KMS-11 (cell line): ENCODE measurements at regions not wholly inside any gene's neighbourhood (a gene's known extent, or its start where the extent isn't known, plus 50 kb on each side); places are given as distances from the start of the nearest gene placed in this dataset.

Source experiments
- H2AFZ ChIP-seq: fragments of 200-600 bp; sonication (generic); 2 replicates; pipeline ENCODE4 v1.6.1; 2016; ENCODE audit warnings: antibody characterized with exemption, mixed run types, low read depth
- H3K27ac ChIP-seq: fragments of 200-600 bp; sonication (generic); 2 replicates; pipeline ENCODE4 v1.6.1; 2016; ENCODE audit warnings: mild to moderate bottlenecking, mixed run types
- H3K27me3 ChIP-seq: fragments of 200-600 bp; sonication (generic); 2 replicates; pipeline ENCODE4 v1.6.1; 2017; ENCODE audit warnings: mild to moderate bottlenecking, low read depth, mixed run types, moderate library complexity; ENCODE audit not compliant: insufficient read depth
- H3K36me3 ChIP-seq: fragments of 200-600 bp; sonication (generic); 2 replicates; pipeline ENCODE4 v1.6.1; 2017; ENCODE audit warnings: mild to moderate bottlenecking, mixed run types; ENCODE audit not compliant: insufficient read depth
- H3K4me1 ChIP-seq: fragments of 200-600 bp; sonication (generic); 2 replicates; pipeline ENCODE4 v1.6.1; 2016; ENCODE audit warnings: mild to moderate bottlenecking, low read depth, mixed run types; ENCODE audit not compliant: poor library complexity, severe bottlenecking
- H3K4me2 ChIP-seq: fragments of 200-600 bp; sonication (generic); 2 replicates; pipeline ENCODE4 v1.7.0; 2016; ENCODE audit warnings: mild to moderate bottlenecking, mixed run types
- H3K4me3 ChIP-seq: fragments of 200-600 bp; sonication (generic); IDR thresholded peaks from 2 replicates; pipeline ENCODE4 v1.6.1; 2017; ENCODE audit warnings: low read depth, low read length, mixed read lengths; ENCODE audit not compliant: insufficient read depth
- H3K79me2 ChIP-seq: fragments of 200-600 bp; sonication (generic); 2 replicates; pipeline ENCODE4 v1.6.1; 2016; ENCODE audit warnings: low read depth, mixed run types; ENCODE audit not compliant: insufficient read depth
- H3K9ac ChIP-seq: fragments of 200-600 bp; sonication (generic); 2 replicates; pipeline ENCODE4 v1.6.1; 2016; ENCODE audit warnings: mild to moderate bottlenecking, mixed run types
- H4K20me1 ChIP-seq: fragments of 200-600 bp; sonication (generic); 2 replicates; pipeline ENCODE4 v1.6.1; 2016; ENCODE audit warnings: mild to moderate bottlenecking, mixed run types; ENCODE audit not compliant: insufficient read depth
- TF ChIP-seq, protein P1 (sequence below): fragments of 200-600 bp; sonication (generic); conservative IDR thresholded peaks from 2 replicates; pipeline ENCODE4 v1.6.1; 2017; ENCODE audit warnings: low read depth, mild to moderate bottlenecking, antibody characterized with exemption, low read length, moderate library complexity, mixed read lengths

DNA sequence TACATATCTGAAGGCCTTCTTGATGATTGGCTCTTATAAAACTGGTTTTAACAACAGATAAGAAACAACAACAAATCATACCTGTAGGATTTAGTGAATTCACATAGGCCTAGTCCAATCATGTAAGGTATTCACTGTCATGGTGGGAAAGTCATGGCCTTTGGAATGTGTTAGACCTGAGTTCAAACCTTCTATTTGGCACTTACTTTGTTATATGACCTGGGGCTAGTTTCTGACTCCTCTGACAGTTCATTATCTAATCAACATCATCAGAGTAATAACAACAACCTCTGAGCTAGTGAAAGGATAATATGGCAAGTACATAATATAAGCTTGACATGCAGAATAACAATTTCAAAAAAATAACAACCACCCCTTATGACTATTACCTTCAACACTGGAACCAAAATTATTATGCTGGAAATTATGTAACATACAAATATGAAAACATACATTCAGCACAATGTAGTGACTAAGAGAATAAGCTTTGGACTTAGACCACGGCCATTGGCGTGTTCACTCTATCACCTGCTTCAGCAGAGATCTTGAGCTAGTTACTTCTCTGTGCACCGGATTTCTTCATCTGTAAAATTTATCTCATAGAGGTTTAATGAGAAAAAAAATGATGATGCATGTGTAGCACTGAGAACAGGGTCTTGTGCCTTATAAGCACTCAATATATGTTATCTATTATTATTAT, 597.6 kb downstream of the LMO4 start:
- Histone ChIP-seq H3K4me2 (no peak overlapping the region), H3K4me1 (no peaks in the 10 kb centered on the region), H3K4me3 (no peak overlapping the region), H3K27me3 (no peaks in the 10 kb centered on the region), H3K9ac (no peak overlapping the region), H3K79me2 (no peaks in the 10 kb centered on the region), H4K20me1 (no peaks in the 10 kb centered on the region), H2AFZ (no peak overlapping the region), H3K27ac (no peak overlapping the region), H3K36me3 (no peaks in the 10 kb centered on the region)
- TF ChIP-seq, protein P1, sequence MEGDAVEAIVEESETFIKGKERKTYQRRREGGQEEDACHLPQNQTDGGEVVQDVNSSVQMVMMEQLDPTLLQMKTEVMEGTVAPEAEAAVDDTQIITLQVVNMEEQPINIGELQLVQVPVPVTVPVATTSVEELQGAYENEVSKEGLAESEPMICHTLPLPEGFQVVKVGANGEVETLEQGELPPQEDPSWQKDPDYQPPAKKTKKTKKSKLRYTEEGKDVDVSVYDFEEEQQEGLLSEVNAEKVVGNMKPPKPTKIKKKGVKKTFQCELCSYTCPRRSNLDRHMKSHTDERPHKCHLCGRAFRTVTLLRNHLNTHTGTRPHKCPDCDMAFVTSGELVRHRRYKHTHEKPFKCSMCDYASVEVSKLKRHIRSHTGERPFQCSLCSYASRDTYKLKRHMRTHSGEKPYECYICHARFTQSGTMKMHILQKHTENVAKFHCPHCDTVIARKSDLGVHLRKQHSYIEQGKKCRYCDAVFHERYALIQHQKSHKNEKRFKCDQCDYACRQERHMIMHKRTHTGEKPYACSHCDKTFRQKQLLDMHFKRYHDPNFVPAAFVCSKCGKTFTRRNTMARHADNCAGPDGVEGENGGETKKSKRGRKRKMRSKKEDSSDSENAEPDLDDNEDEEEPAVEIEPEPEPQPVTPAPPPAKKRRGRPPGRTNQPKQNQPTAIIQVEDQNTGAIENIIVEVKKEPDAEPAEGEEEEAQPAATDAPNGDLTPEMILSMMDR = no peak

DNA sequence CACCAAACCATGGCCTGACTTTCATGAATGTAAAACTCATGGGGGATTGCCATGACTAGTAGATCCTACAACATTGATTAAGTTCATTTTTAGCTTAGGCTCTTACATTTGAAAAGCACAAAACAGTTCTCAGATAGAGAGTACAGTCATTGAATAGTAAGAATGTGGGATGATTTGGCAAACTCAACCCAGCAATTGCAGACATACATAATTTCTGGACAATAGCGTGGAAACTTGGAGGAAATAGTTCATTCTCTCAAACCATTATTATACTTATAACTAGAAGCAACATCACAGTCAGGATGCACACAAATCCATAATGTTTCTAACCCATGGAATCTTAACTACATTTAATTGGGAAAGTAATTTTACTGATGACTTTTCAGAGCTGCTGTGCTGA, 598.2 kb downstream of the LMO4 start:
- Histone ChIP-seq H3K4me2 (no peak overlapping the region), H3K36me3 (no peaks in the 10 kb centered on the region), H2AFZ (no peak overlapping the region), H3K9ac (no peak overlapping the region), H3K4me3 (no peak overlapping the region), H3K27me3 (no peaks in the 10 kb centered on the region), H4K20me1 (no peaks in the 10 kb centered on the region), H3K27ac (no peak overlapping the region), H3K4me1 (no peaks in the 10 kb centered on the region), H3K79me2 (no peaks in the 10 kb centered on the region)
- TF ChIP-seq, protein P1 = no peak

DNA sequence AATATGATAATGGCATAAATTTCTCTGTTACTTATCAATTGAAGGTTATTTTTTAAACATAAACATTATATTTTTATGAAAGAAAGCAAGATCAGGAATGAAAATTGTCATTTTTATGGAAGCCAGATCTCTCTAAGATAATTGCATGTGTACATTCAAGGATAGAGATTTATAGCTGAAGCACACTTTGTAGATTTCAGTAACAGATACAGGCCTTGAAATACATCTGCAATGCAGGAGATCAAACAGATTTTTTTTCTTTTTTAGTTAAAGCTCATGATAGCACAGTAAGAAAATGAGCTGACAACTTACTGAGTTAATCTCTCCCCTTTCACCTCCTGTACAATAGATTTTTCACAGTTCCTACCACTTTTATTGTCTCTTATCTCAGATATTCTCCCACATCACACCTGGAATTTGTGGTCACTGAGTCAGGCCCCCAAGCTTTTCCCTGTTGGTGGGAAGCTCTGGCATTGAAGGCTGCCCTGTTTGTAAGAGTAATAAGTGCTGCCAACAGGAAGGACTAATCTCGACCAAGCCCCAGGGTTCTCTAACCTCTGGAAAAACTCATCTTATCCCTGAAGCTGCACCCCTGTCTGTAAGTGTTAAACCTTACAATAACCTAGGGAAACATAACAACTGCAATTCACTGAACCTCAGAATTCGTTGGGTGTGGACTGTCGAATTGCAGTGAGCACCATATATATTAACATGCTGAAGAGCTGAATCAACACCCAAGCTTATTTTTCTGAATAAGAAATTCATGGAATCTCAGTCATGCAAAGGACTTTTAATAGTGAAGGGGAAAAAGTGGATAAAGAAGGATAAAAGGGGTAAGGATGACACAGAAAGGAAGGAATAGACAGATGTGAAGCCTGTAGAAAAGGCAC, 599.0 kb downstream of the LMO4 start:
- TF ChIP-seq, protein P1 = no peak
- no peak overlapping the region for H3K9ac ChIP-seq
- no peak overlapping the region for H3K4me2 ChIP-seq
- no peak overlapping the region for H2AFZ ChIP-seq
- H3K27ac ChIP-seq = no peak overlapping the region
- H3K79me2 ChIP-seq = no peaks in the 10 kb centered on the region
- no peaks in the 10 kb centered on the region for H4K20me1 ChIP-seq
- H3K4me3 ChIP-seq = no peak overlapping the region
- no peaks in the 10 kb centered on the region for H3K36me3 ChIP-seq
- H3K27me3 ChIP-seq = no peaks in the 10 kb centered on the region
- H3K4me1 ChIP-seq = no peaks in the 10 kb centered on the region

DNA sequence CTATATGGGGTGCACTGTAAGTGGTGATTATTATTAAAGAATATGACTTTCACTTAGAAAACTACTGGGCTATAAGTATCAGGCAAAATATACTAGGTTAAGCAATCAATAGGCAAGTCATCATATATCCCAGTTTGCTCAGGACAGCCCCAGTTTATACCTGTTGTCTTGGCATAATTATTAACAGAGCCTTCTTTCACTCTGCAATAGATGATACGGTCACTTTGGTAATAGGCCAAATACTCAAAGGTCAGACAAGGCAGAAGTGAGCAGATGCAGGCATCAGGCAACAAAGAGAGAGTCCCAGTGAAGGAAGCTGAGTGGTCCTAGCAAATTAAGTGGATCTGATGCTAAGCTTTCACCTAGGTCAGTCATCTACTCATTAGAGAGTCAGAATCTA, 599.9 kb downstream of the LMO4 start:
- Histone ChIP-seq H3K4me3 (no peak overlapping the region), H3K79me2 (no peaks in the 10 kb centered on the region), H3K36me3 (no peaks in the 10 kb centered on the region), H3K27me3 (no peaks in the 10 kb centered on the region), H3K27ac (no peak overlapping the region), H3K4me1 (no peaks in the 10 kb centered on the region), H2AFZ (no peak overlapping the region), H3K4me2 (no peak overlapping the region), H3K9ac (no peak overlapping the region), H4K20me1 (no peaks in the 10 kb centered on the region)
- TF ChIP-seq, protein P1 = no peak
